Adrenal gland (tissue), 9 donors: ENCODE measurements at regions not wholly inside any gene's neighbourhood (a gene's known extent, or its start where the extent isn't known, plus 50 kb on each side); places are given as distances from the start of the nearest gene placed in this dataset.

ENCODE experiments used
- DNase-seq, 7 donors: peaks; one replicate each; pipeline ENCODE4 v3.0.0-alpha.2; 2019 to 2020
- H3K27ac ChIP-seq, 5 donors: fragments of 200-600 bp; sonication (generic) in 4 of 5; 1 replicate in 3 of 5; 2 replicates in 2 of 5; pipeline versions ENCODE4 v1.5.1 to v1.8.0; 2016 to 2020; ENCODE audit warnings: mild to moderate bottlenecking in 1 of 5
- H3K27me3 ChIP-seq: fragments of 200-600 bp; 2 replicates; pipeline ENCODE4 v1.8.0; 2021
- H3K36me3 ChIP-seq, 2 donors: fragments of 200-600 bp; replicated peaks in 1 of 2; 1 replicate in 1 of 2; 2 replicates in 1 of 2; pipeline versions ENCODE4 v1.5.1 to v1.8.0; 2018 to 2022
- H3K4me1 ChIP-seq, 2 donors: fragments of 200-600 bp; replicated peaks in 1 of 2; 1 replicate in 1 of 2; 2 replicates in 1 of 2; pipeline versions ENCODE4 v1.5.1 to v1.8.0; 2018 to 2021
- H3K4me3 ChIP-seq, 4 donors: fragments of 200-600 bp; sonication (generic) in 3 of 4; one replicate each; pipeline ENCODE4 v1.5.1; 2016 to 2018
- H3K9me3 ChIP-seq, 3 donors: fragments of 200-600 bp; sonication (generic) in 1 of 3; replicated peaks in 1 of 3; 1 replicate in 2 of 3; 2 replicates in 1 of 3; pipeline versions ENCODE4 v1.5.1 to v1.8.0; 2016 to 2021
- CTCF ChIP-seq, 6 experiments: fragments of 450-650 bp in 4 of 6; fragments of 200-600 bp in 2 of 6; sonication (generic) in 1 of 6; IDR thresholded peaks; 1 replicate in 5 of 6; 2 replicates in 1 of 6; pipeline versions ENCODE4 v1.5.1 to v1.8.0; 2016 to 2021; ENCODE audit warnings: antibody characterized with exemption in 6 of 6, mild to moderate bottlenecking in 2 of 6, moderate library complexity in 1 of 6
- POLR2A ChIP-seq, 2 donors: fragments of 450-650 bp; IDR thresholded peaks; one replicate each; pipeline ENCODE4 v1.6.1; 2017; ENCODE audit warnings: antibody characterized with exemption in 2 of 2, mild to moderate bottlenecking in 2 of 2, moderate library complexity in 1 of 2
- WGBS, 4 donors: extraction: QIAGEN DNeasy Blood & Tissue Kit in 2 of 4; methylation state at CpG; one replicate each; pipeline versions ENCODE4 v1.1.5 to v1.1.7; 2013 to 2017; 5-methylcytosine and 5-hydroxymethylcytosine counted together
- intact Hi-C, 2 donors: fragments of 100-400 bp; cut with DNase I; formaldehyde crosslinking; loops; one replicate each; pipeline versions ENCODE4 v1.14.1 to v1.15.0; 2022 to 2023
- donor health status: healthy with polysubstance abuse.
- donor health status: Bipolar disorder and iron deficiency.
- donor health status: DM: yes; HTN: yes; CAD: no.
- donor health status: DM: no; HTN: no; CAD: no.
- donor health status: DM: no; HTN: no; CAD: no.

DNA sequence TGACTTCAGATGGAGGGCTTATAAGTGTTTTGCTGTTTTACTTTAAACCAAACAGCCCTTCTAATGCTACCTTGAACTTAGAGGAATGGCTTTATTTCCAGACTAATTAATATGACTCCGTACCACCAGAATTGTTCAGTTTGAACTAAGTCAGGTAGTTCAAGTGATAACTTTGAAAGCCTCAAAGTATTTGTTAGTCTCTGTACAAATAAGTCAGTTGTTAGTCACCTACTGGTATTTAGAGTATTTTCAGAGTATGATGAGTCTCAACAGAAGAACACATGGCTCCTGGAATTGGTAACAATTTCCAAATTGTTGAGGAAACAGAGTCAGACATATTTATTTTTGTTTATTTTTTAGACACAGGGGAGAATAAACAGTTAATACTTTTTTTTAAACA, 381.8 kb upstream of the NRXN1 start:
- H3K4me3 ChIP-seq: no peak overlapping the region
- intact Hi-C loops: no loop called here

GRCh38 chr2:51410331-51410730, 378.4 kb upstream of the NRXN1 start:
- TF ChIP-seq POLR2A (IDR thresholded peaks at IDR 0.05) (no peak), CTCF (IDR thresholded peaks at IDR 0.05) (no peak)
- H3K9me3 ChIP-seq: no peaks in the 10 kb centered on the region
- WGBS, 4 donors: 32 to 43% (median 35%) methylated on average over 3 of the region's 3 CpGs
- H3K27me3 ChIP-seq: no peaks in the 10 kb centered on the region
- no peaks in the 10 kb centered on the region for H3K36me3 ChIP-seq
- H3K27ac ChIP-seq: no peak overlapping the region
- H3K4me3 ChIP-seq: no peak overlapping the region
- H3K4me1 ChIP-seq: no peaks in the 10 kb centered on the region
- intact Hi-C loops: no loop called here
- DNase-seq: no peak

More for the DNA sequence above, 381.8 kb upstream of the NRXN1 start:
- H3K9me3 ChIP-seq: no peaks in the 10 kb centered on the region
- H3K36me3 ChIP-seq: no peaks in the 10 kb centered on the region
- no peak for TF ChIP-seq POLR2A (IDR thresholded peaks at IDR 0.05)
- TF ChIP-seq CTCF (IDR thresholded peaks at IDR 0.05): no peak
- H3K27ac ChIP-seq: no peak overlapping the region
- DNase-seq: no peak
- H3K4me1 ChIP-seq: no peaks in the 10 kb centered on the region
- 79 to 85% (median 83%) methylated on average over 1 of the region's 1 CpG for WGBS, 4 donors
- H3K27me3 ChIP-seq: no peaks in the 10 kb centered on the region

DNA sequence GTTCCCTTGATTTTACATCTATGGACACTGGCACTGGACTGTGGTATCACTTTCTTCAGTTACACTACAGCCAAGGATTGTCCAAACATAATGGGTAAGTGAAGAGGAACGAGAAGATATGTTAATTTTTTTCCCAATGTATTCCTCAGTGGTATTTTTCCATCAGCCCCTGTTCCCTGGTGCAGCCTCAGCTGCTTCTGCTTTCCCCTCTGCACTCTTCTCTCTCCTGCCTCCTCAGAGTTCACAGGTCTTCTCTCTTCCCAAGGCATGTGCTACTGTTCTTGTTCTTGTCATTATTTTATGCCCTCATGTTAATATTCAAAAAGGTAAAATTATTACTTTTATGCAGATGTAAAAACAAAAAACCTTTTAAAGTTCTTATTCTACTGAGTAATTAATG, 378.0 kb upstream of the NRXN1 start:
- no peaks in the 10 kb centered on the region for H3K27me3 ChIP-seq
- no peaks in the 10 kb centered on the region for H3K9me3 ChIP-seq
- no peaks in the 10 kb centered on the region for H3K36me3 ChIP-seq
- no peak overlapping the region for H3K4me3 ChIP-seq
- DNase-seq: no peak
- H3K27ac ChIP-seq: no peak overlapping the region
- intact Hi-C loops: no loop called here
- no peaks in the 10 kb centered on the region for H3K4me1 ChIP-seq
- WGBS, 4 donors: 20 to 54% (median 22%) methylated on average over 1 of the region's 1 CpG
- TF ChIP-seq POLR2A (IDR thresholded peaks at IDR 0.05): no peak
- no peak for TF ChIP-seq CTCF (IDR thresholded peaks at IDR 0.05)

- Histone ChIP-seq H3K27ac (no peak overlapping the region), H3K4me1 (no peaks in the 10 kb centered on the region), H3K9me3 (no peaks in the 10 kb centered on the region), H3K27me3 (no peaks in the 10 kb centered on the region), H3K36me3 (no peaks in the 10 kb centered on the region), H3K4me3 (no peak overlapping the region)
- no peak for DNase-seq
- TF ChIP-seq POLR2A (IDR thresholded peaks at IDR 0.05) (no peak), CTCF (IDR thresholded peaks at IDR 0.05) (no peak)
- intact Hi-C loops: no loop called here
- 65 to 79% (median 74%) methylated on average over 3 of the region's 3 CpGs for WGBS, 4 donors
Measured at GRCh38 chr2:51404226-51404625, 372.3 kb upstream of the NRXN1 start.
